ENCODE measurements at regions not wholly inside any gene's neighbourhood (a gene's known extent, or its start where the extent isn't known, plus 50 kb on each side); places are given as distances from the start of the nearest gene placed in this dataset.
A peak's percentile ranks its signal among the peaks of the same experiment; 100 is the strongest.

DNA sequence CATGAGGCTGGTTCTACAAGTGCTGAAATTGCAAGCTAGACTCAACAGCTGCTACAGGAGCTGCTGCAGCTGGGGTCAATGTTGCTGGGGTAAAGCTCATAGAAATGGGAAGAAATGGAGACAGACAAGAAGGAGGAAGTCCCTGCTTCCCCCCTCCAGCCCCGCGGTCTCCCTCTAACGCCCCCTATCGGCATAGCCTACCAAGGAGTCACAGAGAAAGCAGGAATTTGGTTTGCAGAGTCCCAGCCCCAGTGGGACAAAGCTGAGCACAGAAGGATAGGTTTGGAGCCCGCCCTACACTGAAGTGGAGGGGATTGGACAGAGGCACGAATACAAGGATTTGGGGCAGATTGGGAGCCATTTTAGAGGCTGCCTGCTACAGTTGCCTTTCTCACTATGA lies 176.9 kb upstream of the ANKRD28 start:
- TF ChIP-seq, protein P1, sequence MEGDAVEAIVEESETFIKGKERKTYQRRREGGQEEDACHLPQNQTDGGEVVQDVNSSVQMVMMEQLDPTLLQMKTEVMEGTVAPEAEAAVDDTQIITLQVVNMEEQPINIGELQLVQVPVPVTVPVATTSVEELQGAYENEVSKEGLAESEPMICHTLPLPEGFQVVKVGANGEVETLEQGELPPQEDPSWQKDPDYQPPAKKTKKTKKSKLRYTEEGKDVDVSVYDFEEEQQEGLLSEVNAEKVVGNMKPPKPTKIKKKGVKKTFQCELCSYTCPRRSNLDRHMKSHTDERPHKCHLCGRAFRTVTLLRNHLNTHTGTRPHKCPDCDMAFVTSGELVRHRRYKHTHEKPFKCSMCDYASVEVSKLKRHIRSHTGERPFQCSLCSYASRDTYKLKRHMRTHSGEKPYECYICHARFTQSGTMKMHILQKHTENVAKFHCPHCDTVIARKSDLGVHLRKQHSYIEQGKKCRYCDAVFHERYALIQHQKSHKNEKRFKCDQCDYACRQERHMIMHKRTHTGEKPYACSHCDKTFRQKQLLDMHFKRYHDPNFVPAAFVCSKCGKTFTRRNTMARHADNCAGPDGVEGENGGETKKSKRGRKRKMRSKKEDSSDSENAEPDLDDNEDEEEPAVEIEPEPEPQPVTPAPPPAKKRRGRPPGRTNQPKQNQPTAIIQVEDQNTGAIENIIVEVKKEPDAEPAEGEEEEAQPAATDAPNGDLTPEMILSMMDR (IDR thresholded peaks at IDR 0.05; ENCODE audit: extremely low read depth, insufficient read depth, missing control alignments): peak; percentile 20
- DNase-seq (ENCODE audit: low spot score): no peak
- in situ Hi-C loops (cut with MboI; ENCODE audit: low pct_unique_long_range_greater_than_20kb, low sequenced_read_pairs, unreplicated experiment): no loop called here

- no peak for DNase-seq (ENCODE audit: low spot score)
- TF ChIP-seq, protein P1 (IDR thresholded peaks at IDR 0.05; ENCODE audit: extremely low read depth, insufficient read depth, missing control alignments): no peak
- in situ Hi-C loops (cut with MboI; ENCODE audit: low pct_unique_long_range_greater_than_20kb, low sequenced_read_pairs, unreplicated experiment): no loop called here
Observed at GRCh38 chr3:15976524-15976923, 178.7 kb upstream of the ANKRD28 start.

- TF ChIP-seq, protein P1 (IDR thresholded peaks at IDR 0.05; ENCODE audit: extremely low read depth, insufficient read depth, missing control alignments): no peak
- in situ Hi-C loops (cut with MboI; ENCODE audit: low pct_unique_long_range_greater_than_20kb, low sequenced_read_pairs, unreplicated experiment): no loop called here
- DNase-seq (ENCODE audit: low spot score): no peak
Observed at GRCh38 chr3:15977090-15977489, 179.3 kb upstream of the ANKRD28 start.

- in situ Hi-C loops (cut with MboI; ENCODE audit: low pct_unique_long_range_greater_than_20kb, low sequenced_read_pairs, unreplicated experiment): no loop called here
- DNase-seq (ENCODE audit: low spot score): no peak
- TF ChIP-seq, protein P1 (IDR thresholded peaks at IDR 0.05; ENCODE audit: extremely low read depth, insufficient read depth, missing control alignments): no peak
Observed at GRCh38 chr3:15977598-15978232, 179.9 kb upstream of the ANKRD28 start.

GRCh38 chr3:15978801-15979200 lies 181.0 kb upstream of the ANKRD28 start:
- TF ChIP-seq, protein P1 (IDR thresholded peaks at IDR 0.05; ENCODE audit: extremely low read depth, insufficient read depth, missing control alignments): no peak
- in situ Hi-C loops (cut with MboI; ENCODE audit: low pct_unique_long_range_greater_than_20kb, low sequenced_read_pairs, unreplicated experiment): no loop called here

DNA sequence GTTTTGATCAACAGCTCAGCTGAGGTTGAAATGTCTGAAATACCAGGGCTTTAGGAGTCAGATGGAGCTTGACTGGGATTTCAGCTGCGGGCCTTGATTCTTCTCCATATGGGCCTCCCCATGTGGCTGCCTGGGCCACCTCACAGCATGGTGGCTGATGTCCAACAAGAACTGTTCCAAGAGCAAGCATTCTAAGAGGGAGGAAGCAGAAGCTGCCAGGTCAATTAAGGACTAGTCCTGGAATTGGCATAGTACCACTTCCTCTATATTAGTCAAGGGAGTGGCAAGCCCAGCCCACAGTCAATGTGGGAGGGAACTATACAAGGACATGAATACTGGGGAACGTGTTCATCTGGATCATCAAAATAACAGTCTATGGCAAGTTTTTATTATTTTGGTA lies 181.7 kb upstream of the ANKRD28 start:
- DNase-seq (ENCODE audit: low spot score): no peak
- TF ChIP-seq, protein P1 (IDR thresholded peaks at IDR 0.05; ENCODE audit: extremely low read depth, insufficient read depth, missing control alignments): no peak
- in situ Hi-C loops (cut with MboI; ENCODE audit: low pct_unique_long_range_greater_than_20kb, low sequenced_read_pairs, unreplicated experiment): no loop called here

More at GRCh38 chr3:15978801-15979200, 181.0 kb upstream of the ANKRD28 start:
- DNase-seq (ENCODE audit: low spot score): no peak
